ENCODE measurements at regions not wholly inside any gene's neighbourhood (a gene's known extent, or its start where the extent isn't known, plus 50 kb on each side); places are given as distances from the start of the nearest gene placed in this dataset.

GRCh38 chr1:38454236-38454635 lies 405.3 kb downstream of the RRAGC start:
- DNase-seq: no peak

GRCh38 chr1:38452246-38452645 lies 405.7 kb upstream of the POU3F1 start:
- DNase-seq: no peak

GRCh38 chr1:38451541-38451993 lies 405.0 kb upstream of the POU3F1 start:
- DNase-seq: no peak

- DNase-seq: no peak
Observed at GRCh38 chr1:38448893-38449292, 402.3 kb upstream of the POU3F1 start.

- DNase-seq: no peak
Observed at GRCh38 chr1:38446936-38447335, 400.3 kb upstream of the POU3F1 start.

GRCh38 chr1:38444770-38445442 lies 398.3 kb upstream of the POU3F1 start:
- no peak for DNase-seq

GRCh38 chr1:38444311-38444710 lies 397.7 kb upstream of the POU3F1 start:
- DNase-seq: no peak

- DNase-seq: no peak
Observed at GRCh38 chr1:38440402-38440801, 393.8 kb upstream of the POU3F1 start.

- no peak for DNase-seq
Observed at GRCh38 chr1:38436749-38437148, 390.2 kb upstream of the POU3F1 start.

GRCh38 chr1:38436006-38436405 lies 389.4 kb upstream of the POU3F1 start:
- DNase-seq: no peak

- no peak for DNase-seq
Observed at GRCh38 chr1:38433084-38433722, 386.6 kb upstream of the POU3F1 start.

GRCh38 chr1:38431535-38432376 lies 385.2 kb upstream of the POU3F1 start:
- no peak for DNase-seq

- DNase-seq: no peak
Observed at GRCh38 chr1:38430949-38431348, 384.4 kb upstream of the POU3F1 start.

- no peak for DNase-seq
Observed at GRCh38 chr1:38424677-38425076, 378.1 kb upstream of the POU3F1 start.

GRCh38 chr1:38420666-38421065 lies 374.1 kb upstream of the POU3F1 start:
- DNase-seq: no peak

GRCh38 chr1:38418195-38419030 lies 371.8 kb upstream of the POU3F1 start:
- no peak for DNase-seq

- no peak for DNase-seq
Observed at GRCh38 chr1:38403667-38404066, 357.1 kb upstream of the POU3F1 start.

GRCh38 chr1:38402230-38402815 lies 355.7 kb upstream of the POU3F1 start:
- no peak for DNase-seq

- no peak for DNase-seq
Observed at GRCh38 chr1:38396606-38397005, 350.0 kb upstream of the POU3F1 start.

- DNase-seq: no peak
Observed at GRCh38 chr1:38394303-38394702, 347.7 kb upstream of the POU3F1 start.

GRCh38 chr1:38392861-38393260 lies 346.3 kb upstream of the POU3F1 start:
- no peak for DNase-seq

GRCh38 chr1:38381256-38381655 lies 334.7 kb upstream of the POU3F1 start:
- DNase-seq: no peak
